ENCODE measurements at regions not wholly inside any gene's neighbourhood (a gene's known extent, or its start where the extent isn't known, plus 50 kb on each side); places are given as distances from the start of the nearest gene placed in this dataset.

GRCh38 chr10:37582237-37582636 is 275.2 kb downstream of the ZNF248 start:
- H3K27me3 Mint-ChIP-seq (ENCODE audit: low read depth): no peaks in the 10 kb centered on the region

GRCh38 chr10:37576154-37576553 is 281.3 kb downstream of the ZNF248 start:
- Mint-ChIP-seq H3K4me1 (no peaks in the 10 kb centered on the region), H3K27me3 (ENCODE audit: low read depth) (no peaks in the 10 kb centered on the region), H3K4me3 (no peak overlapping the region), H3K36me3 (ENCODE audit: low read depth) (no peaks in the 10 kb centered on the region), H3K9me3 (peaks cover 34% of the 10 kb centered on the region), H3K27ac (no peak overlapping the region)
- TF ChIP-seq, protein P1, sequence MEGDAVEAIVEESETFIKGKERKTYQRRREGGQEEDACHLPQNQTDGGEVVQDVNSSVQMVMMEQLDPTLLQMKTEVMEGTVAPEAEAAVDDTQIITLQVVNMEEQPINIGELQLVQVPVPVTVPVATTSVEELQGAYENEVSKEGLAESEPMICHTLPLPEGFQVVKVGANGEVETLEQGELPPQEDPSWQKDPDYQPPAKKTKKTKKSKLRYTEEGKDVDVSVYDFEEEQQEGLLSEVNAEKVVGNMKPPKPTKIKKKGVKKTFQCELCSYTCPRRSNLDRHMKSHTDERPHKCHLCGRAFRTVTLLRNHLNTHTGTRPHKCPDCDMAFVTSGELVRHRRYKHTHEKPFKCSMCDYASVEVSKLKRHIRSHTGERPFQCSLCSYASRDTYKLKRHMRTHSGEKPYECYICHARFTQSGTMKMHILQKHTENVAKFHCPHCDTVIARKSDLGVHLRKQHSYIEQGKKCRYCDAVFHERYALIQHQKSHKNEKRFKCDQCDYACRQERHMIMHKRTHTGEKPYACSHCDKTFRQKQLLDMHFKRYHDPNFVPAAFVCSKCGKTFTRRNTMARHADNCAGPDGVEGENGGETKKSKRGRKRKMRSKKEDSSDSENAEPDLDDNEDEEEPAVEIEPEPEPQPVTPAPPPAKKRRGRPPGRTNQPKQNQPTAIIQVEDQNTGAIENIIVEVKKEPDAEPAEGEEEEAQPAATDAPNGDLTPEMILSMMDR (IDR thresholded peaks at IDR 0.05; ENCODE audit: unreplicated experiment in 3 of 3): no peak

More at GRCh38 chr10:37582237-37582636, 275.2 kb downstream of the ZNF248 start:
- Mint-ChIP-seq H3K4me1 (no peaks in the 10 kb centered on the region), H3K36me3 (ENCODE audit: low read depth) (no peaks in the 10 kb centered on the region), H3K9me3 (peaks cover 26% of the 10 kb centered on the region), H3K4me3 (no peak overlapping the region), H3K27ac (no peak overlapping the region)
- TF ChIP-seq, protein P1 (IDR thresholded peaks at IDR 0.05; ENCODE audit: unreplicated experiment in 3 of 3): no peak

DNA sequence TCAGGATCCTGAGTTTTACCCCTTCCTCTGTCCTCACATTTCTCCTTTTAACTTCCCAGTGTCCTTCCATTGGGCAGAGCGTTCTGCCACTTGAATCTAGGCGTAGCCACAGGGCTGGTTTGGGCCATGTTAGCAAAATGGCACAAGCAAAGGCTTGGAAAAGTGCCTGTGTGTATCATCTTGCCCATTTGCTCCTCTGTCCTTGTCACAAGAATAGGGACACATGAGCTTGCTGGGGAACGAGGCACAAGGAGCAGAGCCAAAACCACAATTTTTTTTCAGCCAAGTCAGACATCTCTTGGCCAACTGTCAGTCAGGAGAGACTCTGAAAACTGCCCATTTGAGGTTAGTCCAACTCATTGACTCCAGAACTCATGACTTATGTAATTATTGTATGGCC is 285.2 kb downstream of the ZNF248 start:
- H3K4me1 Mint-ChIP-seq: no peaks in the 10 kb centered on the region
- H3K36me3 Mint-ChIP-seq (ENCODE audit: low read depth): no peaks in the 10 kb centered on the region
- H3K9me3 Mint-ChIP-seq: peaks cover 45% of the 10 kb centered on the region
- no peaks in the 10 kb centered on the region for H3K27me3 Mint-ChIP-seq (ENCODE audit: low read depth)
- TF ChIP-seq, protein P1 (IDR thresholded peaks at IDR 0.05; ENCODE audit: unreplicated experiment in 3 of 3): no peak
- H3K4me3 Mint-ChIP-seq: no peak overlapping the region
- no peak overlapping the region for H3K27ac Mint-ChIP-seq

GRCh38 chr10:37566332-37566731 is 291.1 kb downstream of the ZNF248 start:
- H3K27ac Mint-ChIP-seq: no peak overlapping the region
- H3K36me3 Mint-ChIP-seq (ENCODE audit: low read depth): no peaks in the 10 kb centered on the region
- no peaks in the 10 kb centered on the region for H3K4me1 Mint-ChIP-seq
- no peak overlapping the region for H3K4me3 Mint-ChIP-seq
- peaks cover 37% of the 10 kb centered on the region for H3K9me3 Mint-ChIP-seq
- TF ChIP-seq, protein P1 (IDR thresholded peaks at IDR 0.05; ENCODE audit: unreplicated experiment in 3 of 3): no peak
- no peaks in the 10 kb centered on the region for H3K27me3 Mint-ChIP-seq (ENCODE audit: low read depth)

DNA sequence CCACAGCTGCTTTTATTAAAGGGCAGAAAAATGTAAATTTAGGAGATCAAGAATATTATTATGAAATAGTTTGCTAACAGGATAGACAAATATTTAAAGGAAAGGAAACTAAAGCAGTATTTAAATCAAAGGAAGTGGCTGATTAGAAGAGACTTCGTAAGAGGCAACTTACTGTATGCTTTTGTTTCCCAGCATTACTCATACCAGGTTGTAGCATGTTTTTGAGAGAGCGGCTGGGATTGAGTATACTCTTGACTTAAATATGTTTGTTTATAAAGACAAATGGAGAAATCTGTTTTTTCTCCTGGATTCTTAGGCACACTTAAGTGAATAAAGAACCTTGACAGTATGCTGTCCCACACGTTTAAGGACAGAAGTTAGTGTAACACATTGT is 293.7 kb downstream of the ZNF248 start:
- H3K4me3 Mint-ChIP-seq: no peak overlapping the region
- H3K27ac Mint-ChIP-seq: no peak overlapping the region
- no peaks in the 10 kb centered on the region for H3K36me3 Mint-ChIP-seq (ENCODE audit: low read depth)
- peaks cover 40% of the 10 kb centered on the region for H3K9me3 Mint-ChIP-seq
- H3K4me1 Mint-ChIP-seq: no peaks in the 10 kb centered on the region
- no peaks in the 10 kb centered on the region for H3K27me3 Mint-ChIP-seq (ENCODE audit: low read depth)
- TF ChIP-seq, protein P1 (IDR thresholded peaks at IDR 0.05; ENCODE audit: unreplicated experiment in 3 of 3): no peak

DNA sequence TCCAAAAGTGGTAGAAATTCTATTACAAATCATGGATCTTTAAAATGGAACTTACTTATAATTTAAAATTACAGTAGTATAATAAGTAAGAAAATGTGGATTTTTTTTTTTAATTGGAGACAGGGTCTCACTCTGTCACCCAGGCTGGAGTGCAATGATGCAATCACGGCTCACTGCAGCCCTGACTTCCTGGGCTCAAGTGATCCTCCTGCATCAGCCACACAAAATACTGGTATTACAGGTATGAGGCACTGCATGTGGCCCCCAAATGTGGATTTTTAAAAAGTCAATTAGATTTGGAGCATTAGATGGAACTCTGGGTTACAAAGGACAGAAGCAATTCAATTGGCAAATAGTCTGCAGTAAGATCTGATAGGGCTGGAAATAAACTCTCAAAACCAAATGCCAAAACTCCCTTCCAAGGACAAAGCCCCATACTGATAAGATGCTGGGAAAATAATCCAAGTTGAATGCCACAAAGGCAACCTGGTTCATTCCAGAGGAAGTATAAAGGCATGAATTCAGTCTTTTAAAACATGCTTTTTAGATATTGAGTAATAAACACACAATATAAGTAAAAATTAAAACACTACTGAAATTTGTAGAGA is 294.2 kb downstream of the ZNF248 start:
- H3K4me1 Mint-ChIP-seq: no peaks in the 10 kb centered on the region
- H3K4me3 Mint-ChIP-seq: no peak overlapping the region
- H3K27ac Mint-ChIP-seq: no peak overlapping the region
- peaks cover 35% of the 10 kb centered on the region for H3K9me3 Mint-ChIP-seq
- no peaks in the 10 kb centered on the region for H3K36me3 Mint-ChIP-seq (ENCODE audit: low read depth)
- H3K27me3 Mint-ChIP-seq (ENCODE audit: low read depth): no peaks in the 10 kb centered on the region
- TF ChIP-seq, protein P1 (IDR thresholded peaks at IDR 0.05; ENCODE audit: unreplicated experiment in 3 of 3): no peak

Data from nephron (organoid).